ENCODE measurements at regions not wholly inside any gene's neighbourhood (a gene's known extent, or its start where the extent isn't known, plus 50 kb on each side); places are given as distances from the start of the nearest gene placed in this dataset.

DNA sequence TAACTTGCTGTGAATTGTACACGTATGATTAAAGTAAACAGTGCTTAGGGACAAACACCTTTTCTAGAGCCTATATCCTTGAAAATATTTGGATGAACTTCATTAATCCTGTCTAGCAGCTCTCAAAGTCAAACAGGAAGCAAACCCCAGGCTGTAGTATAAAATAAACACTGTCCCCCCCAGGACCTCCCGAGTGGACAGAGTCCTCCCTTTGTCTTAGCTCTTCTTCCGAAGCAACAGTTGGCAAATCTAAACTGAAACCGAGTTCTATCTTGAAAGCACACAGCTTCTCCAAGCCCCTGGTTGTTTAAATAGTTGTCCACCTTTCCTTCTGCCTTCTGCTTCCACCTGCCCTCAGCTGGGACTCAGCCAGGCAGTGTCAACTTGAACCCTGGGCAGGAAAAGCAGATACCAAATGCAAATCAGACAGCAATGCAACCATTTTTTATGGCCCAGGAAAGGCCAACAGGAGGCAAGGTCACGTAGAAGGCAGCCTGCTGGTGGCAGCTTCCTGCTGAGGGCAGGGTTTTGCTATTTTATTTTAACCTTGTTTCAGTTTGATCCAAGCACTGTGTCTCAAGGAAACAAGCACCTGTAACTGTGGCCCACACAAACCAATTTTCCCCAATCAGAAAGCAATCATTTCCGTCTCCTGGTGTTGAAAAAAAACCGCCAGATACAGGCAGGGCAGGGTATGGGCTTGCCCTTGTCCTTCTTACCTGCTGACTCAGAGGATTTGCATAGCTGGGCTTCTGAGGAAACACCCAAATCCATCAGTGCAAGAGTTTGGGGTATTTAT is 110.3 kb upstream of the KIT start:
- FAIRE-seq = no peak
- no peaks in the 10 kb centered on the region for H3K79me2 ChIP-seq (ENCODE audit: control insufficient read depth, insufficient read depth, low read length)
- no peaks in the 10 kb centered on the region for H3K9me3 ChIP-seq (replicated peaks; ENCODE audit: control insufficient read depth, insufficient read depth, low read length)
- RAD21 ChIA-PET (ENCODE audit: unreplicated experiment) = no interaction called here
- no peaks in the 10 kb centered on the region; a peak in 1 of 4 replicates for H3K27me3 ChIP-seq (replicated peaks in 1 of 2; ENCODE audit: control insufficient read depth in 2 of 2, insufficient read depth in 2 of 2, low read length in 1 of 2)
- CTCF ChIA-PET = interaction anchor here (1.4 kb wide), 1 partner anchor 15 kb away, joined by 3 read pairs; no protein-coding TSS in a partner anchor
- peak; percentile 31; the same call in 2 of the 3 replicates for ATAC-seq
- peak overlapping the region; percentile 37 for H2AFZ ChIP-seq (ENCODE audit: control insufficient read depth, low read depth, low read length)
- SMC1A ChIA-PET (ENCODE audit: uncharacterized antibody, unreplicated experiment) = no interaction called here
- H3K27ac ChIP-seq (ENCODE audit: control insufficient read depth, insufficient read depth) = no peak overlapping the region
- 13% methylated on average over 7 of the region's 7 CpGs for WGBS (ENCODE audit: insufficient coverage, insufficient replicate concordance, low lambda C conversion rate, missing lambda C conversion rate)
- peak; percentile 19 for DNase-seq (ENCODE audit: low read depth, low spot score)
- POLR2A ChIA-PET = no interaction called here
- H3K36me3 ChIP-seq (ENCODE audit: control insufficient read depth in 2 of 2, insufficient read depth in 2 of 2, low read length in 1 of 2) = no peaks in the 10 kb centered on the region
- no peaks in the 10 kb centered on the region for H4K20me1 ChIP-seq (ENCODE audit: control insufficient read depth, insufficient read depth)
- BruUV-seq (replicated peaks) = no TSS peak
- no peak overlapping the region for H3K4me3 ChIP-seq
- H3K4me1 ChIP-seq (ENCODE audit: control insufficient read depth, insufficient read depth, low read length) = no peaks in the 10 kb centered on the region; the same call in 1 of the 2 replicates
- TF ChIP-seq SIN3A (IDR thresholded peaks at IDR 0.05; ENCODE audit: low read depth, low read length) (no peak), RB1 (IDR thresholded peaks at IDR 0.05; ENCODE audit: borderline replicate concordance) (no peak), RCOR1 (conservative IDR thresholded peaks at IDR 0.05; ENCODE audit: low read depth, low read length) (no peak), PML (IDR thresholded peaks at IDR 0.05; ENCODE audit: low read length) (no peak), ZNF622 (IDR thresholded peaks at IDR 0.05) (no peak), PAX8 (IDR thresholded peaks at IDR 0.05) (no peak), CBFB (IDR thresholded peaks at IDR 0.05; ENCODE audit: low read depth) (no peak), ESRRA (IDR thresholded peaks at IDR 0.05; ENCODE audit: low read length) (no peak), NFIC (IDR thresholded peaks at IDR 0.05; ENCODE audit: low read depth, low read length) (no peak), STAT1 (conservative IDR thresholded peaks at IDR 0.05) (no peak)
- TF ChIP-seq, protein P1, sequence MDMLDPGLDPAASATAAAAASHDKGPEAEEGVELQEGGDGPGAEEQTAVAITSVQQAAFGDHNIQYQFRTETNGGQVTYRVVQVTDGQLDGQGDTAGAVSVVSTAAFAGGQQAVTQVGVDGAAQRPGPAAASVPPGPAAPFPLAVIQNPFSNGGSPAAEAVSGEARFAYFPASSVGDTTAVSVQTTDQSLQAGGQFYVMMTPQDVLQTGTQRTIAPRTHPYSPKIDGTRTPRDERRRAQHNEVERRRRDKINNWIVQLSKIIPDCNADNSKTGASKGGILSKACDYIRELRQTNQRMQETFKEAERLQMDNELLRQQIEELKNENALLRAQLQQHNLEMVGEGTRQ (IDR thresholded peaks at IDR 0.05; ENCODE audit: borderline replicate concordance, low read depth, low read length) = no peak
- no peak overlapping the region; the same call in 1 of the 2 replicates for H3K9ac ChIP-seq (ENCODE audit: control insufficient read depth, insufficient read depth, low read length)
- in situ Hi-C loops (cut with MboI) (no loop called here), intact Hi-C loops (cut with micrococcal nuclease; ENCODE audit: unreplicated experiment) (no loop called here)
- peak overlapping the region; percentile 75 for H3K4me2 ChIP-seq (ENCODE audit: control insufficient read depth, insufficient read depth)

All from GM12878 (cell line).